AG04449 (cell line): ENCODE measurements at regions not wholly inside any gene's neighbourhood (a gene's known extent, or its start where the extent isn't known, plus 50 kb on each side); places are given as distances from the start of the nearest gene placed in this dataset.

Source experiments
- CTCF ChIA-PET: fragments of 350-600 bp; formaldehyde crosslinking; extraction: SDS; loops from one replicate; lab custom pipeline; 2021; ENCODE audit warnings: antibody characterized with exemption; lab: Yijun Ruan, JAX
- POLR2A ChIA-PET: fragments of 400-600, 350-600 bp; formaldehyde crosslinking; extraction: SDS; loops from one replicate; lab custom pipeline; 2020; ENCODE audit warnings: antibody characterized with exemption, inconsistent platforms; lab: Yijun Ruan, JAX
- DNase-seq: peaks from one replicate; pipeline ENCODE4 v3.0.0-alpha.2; 2010; ENCODE audit warnings: low read depth, low spot score
- H3K4me3 ChIP-seq: 2 replicates; pipeline ENCODE4 v1.5.1; 2011; ENCODE audit warnings: low read depth, mild to moderate bottlenecking, control low read depth, low read length
- TF ChIP-seq, protein P1 (sequence below): IDR thresholded peaks from one replicate; pipeline ENCODE4 v1.5.1; 2011; ENCODE audit warnings: mild to moderate bottlenecking, moderate library complexity, low read length, control low read depth, inconsistent platforms; ENCODE audit not compliant: insufficient read depth; ENCODE audit errors: missing control alignments

DNA sequence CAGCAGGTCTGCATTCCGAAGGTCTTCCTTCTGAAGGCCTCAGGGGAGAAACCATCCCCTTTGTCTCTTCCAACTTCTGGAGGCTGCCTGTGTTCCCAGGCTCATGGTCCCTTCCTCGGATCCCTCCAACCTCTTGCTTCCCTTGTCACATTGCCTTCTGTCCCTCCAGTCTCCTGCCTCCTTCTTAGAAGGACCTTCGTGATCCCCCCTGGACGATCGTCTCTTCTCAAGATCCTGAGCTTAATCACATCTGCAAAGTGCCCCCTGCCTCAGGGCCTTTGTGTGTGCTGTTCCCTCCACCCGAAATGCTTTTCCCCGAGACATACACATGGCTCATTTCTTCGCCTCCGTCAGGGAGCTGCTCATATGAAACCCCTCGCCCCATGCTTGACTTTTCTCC, 505.8 kb downstream of the SHQ1 start:
- POLR2A ChIA-PET, result no interaction called here
- H3K4me3 ChIP-seq, result no peak overlapping the region
- CTCF ChIA-PET, result interaction anchor here (0.8 kb wide), 1 partner anchor 480 kb away, joined by 3 read pairs; no protein-coding TSS in a partner anchor
- TF ChIP-seq, protein P1, sequence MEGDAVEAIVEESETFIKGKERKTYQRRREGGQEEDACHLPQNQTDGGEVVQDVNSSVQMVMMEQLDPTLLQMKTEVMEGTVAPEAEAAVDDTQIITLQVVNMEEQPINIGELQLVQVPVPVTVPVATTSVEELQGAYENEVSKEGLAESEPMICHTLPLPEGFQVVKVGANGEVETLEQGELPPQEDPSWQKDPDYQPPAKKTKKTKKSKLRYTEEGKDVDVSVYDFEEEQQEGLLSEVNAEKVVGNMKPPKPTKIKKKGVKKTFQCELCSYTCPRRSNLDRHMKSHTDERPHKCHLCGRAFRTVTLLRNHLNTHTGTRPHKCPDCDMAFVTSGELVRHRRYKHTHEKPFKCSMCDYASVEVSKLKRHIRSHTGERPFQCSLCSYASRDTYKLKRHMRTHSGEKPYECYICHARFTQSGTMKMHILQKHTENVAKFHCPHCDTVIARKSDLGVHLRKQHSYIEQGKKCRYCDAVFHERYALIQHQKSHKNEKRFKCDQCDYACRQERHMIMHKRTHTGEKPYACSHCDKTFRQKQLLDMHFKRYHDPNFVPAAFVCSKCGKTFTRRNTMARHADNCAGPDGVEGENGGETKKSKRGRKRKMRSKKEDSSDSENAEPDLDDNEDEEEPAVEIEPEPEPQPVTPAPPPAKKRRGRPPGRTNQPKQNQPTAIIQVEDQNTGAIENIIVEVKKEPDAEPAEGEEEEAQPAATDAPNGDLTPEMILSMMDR, result no peak
- DNase-seq, result no peak

DNA sequence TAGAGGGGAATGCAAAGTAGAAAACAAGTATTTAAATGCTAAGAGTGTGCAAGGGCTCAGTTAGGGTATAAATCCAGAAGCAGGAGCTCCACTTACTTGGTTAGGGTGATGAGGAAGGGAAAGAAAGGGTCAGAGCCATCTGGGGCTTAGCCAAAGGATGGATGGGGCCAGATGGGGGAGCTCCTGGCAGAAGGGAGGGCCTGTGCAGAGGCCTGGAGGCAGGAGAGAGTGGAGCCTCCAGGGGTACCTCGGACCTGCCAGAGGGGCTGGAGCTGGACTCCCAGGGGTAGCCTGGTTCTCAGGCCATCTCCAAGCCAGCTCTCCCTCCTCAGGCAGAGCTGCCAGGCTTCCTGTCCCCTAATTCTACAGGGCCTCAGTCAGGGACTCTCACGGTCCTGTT, 506.3 kb downstream of the SHQ1 start:
- no peak overlapping the region for H3K4me3 ChIP-seq
- DNase-seq, result no peak
- ChIA-PET CTCF (interaction anchor here (0.8 to 1.1 kb wide), 2 partner anchors 14 to 480 kb away, joined by 3 read pairs; no protein-coding TSS in a partner anchor), POLR2A (no interaction called here)
- TF ChIP-seq, protein P1, result no peak

DNA sequence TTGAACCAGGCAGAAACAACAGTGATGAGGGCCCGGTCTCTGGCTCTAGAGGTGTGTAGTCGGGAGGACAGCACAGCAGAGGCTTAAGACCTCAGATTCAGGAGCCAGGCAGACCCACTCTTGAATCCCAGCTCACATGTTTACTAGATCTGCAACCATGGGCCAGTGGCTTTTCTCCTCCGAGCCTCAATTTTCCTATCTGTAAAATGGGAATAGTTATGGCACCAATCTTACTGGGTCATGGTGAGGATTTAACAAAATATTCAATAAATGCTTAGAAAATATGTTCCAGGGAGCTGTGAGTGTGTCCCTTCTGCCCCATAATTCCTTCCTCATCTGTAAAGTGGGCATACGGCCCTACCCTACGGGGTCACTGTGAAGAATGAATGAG, 506.9 kb downstream of the SHQ1 start:
- TF ChIP-seq, protein P1, result no peak
- POLR2A ChIA-PET, result no interaction called here
- DNase-seq, result no peak
- CTCF ChIA-PET, result interaction anchor here (1.0 to 1.1 kb wide), 2 partner anchors 13 to 14 kb away, joined by 3 read pairs; no protein-coding TSS in a partner anchor
- no peak overlapping the region for H3K4me3 ChIP-seq

DNA sequence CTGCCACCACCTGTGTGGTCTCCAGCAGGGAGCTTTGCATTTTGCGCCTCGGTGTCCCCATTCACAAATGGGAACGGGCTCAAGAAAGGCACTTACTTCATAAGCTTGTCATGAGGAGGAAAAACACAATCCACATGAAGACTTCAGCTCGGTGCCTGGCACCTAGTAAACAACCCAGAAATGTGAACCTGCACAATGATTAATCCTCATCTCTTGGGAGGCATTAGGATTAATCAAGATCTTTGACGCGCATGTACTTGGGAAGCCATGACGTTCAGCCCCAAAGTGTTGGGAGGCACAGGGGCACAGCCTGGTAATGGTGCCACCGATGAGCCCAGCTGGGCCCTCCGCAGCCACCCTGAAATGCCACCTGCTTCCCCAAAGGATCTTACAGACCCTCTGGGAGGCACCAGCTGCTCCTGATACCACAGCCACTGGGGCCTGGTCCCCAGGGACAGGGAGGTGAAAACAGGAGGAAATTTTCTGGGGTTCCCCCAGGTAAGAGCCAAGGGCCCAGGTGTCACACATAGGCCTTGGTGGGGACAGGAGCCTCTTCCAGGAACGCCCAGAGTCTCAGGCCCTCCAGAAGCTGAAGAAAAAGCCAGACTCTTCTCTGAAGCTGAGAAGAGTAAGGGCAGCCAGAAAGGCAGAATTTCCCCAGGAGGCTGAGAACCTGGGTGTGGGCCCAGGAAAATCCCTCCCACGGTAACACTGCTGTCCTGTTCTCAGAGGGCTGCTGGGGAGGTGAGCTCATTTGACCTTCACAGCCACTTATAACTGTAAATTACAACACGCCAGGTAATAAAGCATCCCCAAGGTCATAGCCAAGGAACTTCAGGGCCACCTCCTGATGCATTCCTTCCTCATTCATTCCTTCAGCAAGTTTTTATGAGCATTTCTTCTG, 507.5 kb downstream of the SHQ1 start:
- no peak overlapping the region for H3K4me3 ChIP-seq
- POLR2A ChIA-PET, result no interaction called here
- TF ChIP-seq, protein P1, result no peak
- no peak for DNase-seq
- CTCF ChIA-PET, result interaction anchor here (1.0 to 1.1 kb wide), 2 partner anchors 12 to 15 kb away, joined by 3 read pairs; no protein-coding TSS in a partner anchor

DNA sequence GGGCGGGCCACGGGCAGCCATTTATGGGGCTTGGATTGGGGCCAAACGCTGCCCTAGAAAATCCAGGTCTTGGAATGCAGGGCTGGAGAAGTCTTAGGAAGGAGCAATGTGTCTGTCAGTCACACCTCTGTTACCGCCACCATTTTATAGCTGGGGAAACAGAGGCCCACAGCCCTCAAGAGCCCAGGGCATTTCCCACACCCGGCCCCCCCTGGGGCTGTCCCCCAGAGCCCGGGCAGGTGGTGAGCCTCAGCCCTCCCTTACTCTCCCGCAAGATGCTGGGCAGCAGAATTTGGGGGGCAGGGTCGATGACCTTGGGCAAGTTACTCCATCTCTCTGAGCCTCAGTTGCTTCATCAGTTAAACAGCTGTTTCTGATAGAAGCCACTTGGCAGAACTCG, 508.2 kb downstream of the SHQ1 start:
- ChIA-PET CTCF (interaction anchor here (1.0 kb wide), 1 partner anchor 15 kb away, joined by 3 read pairs; no protein-coding TSS in a partner anchor), POLR2A (no interaction called here)
- H3K4me3 ChIP-seq, result no peak overlapping the region
- DNase-seq, result no peak
- TF ChIP-seq, protein P1, result no peak

DNA sequence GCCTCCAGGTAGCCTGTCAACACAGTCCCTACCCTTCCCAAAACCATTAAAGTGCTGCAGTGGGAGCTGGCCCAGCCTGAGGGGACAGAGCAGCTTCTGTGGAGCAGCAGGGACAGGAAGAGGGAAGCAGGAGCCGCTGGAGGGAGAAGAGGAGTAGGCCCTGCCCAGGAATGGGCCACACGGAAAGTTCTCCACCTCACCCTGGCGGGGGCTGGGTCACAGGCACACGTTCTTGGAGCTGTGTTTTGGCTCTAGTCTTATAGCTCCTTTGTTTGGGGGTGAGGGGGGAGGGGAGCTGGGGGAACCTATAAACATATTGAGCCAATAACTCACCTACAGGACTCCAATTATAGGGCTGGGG, 508.6 kb downstream of the SHQ1 start:
- CTCF ChIA-PET, result interaction anchor here (1.5 kb wide), 1 partner anchor 351 kb away, joined by 3 read pairs; no protein-coding TSS in a partner anchor

More for the DNA sequence above, 508.6 kb downstream of the SHQ1 start:
- DNase-seq, result no peak
- H3K4me3 ChIP-seq, result no peak overlapping the region
- TF ChIP-seq, protein P1, result no peak
- POLR2A ChIA-PET, result no interaction called here
